ENCODE measurements at regions not wholly inside any gene's neighbourhood (a gene's known extent, or its start where the extent isn't known, plus 50 kb on each side); places are given as distances from the start of the nearest gene placed in this dataset.

GRCh38 chr2:128368437-128369107 is 49.9 kb upstream of the HS6ST1 start:
- no peak for DNase-seq

GRCh38 chr2:128369108-128369555 is 50.5 kb upstream of the HS6ST1 start:
- DNase-seq: no peak

GRCh38 chr2:128369602-128370467 is 51.2 kb upstream of the HS6ST1 start:
- DNase-seq: no peak

- DNase-seq: no peak
These were observed 52.0 kb upstream of the HS6ST1 start for GRCh38 chr2:128370468-128371247.

- DNase-seq: no peak
These were observed 52.6 kb upstream of the HS6ST1 start for GRCh38 chr2:128371248-128371630.

GRCh38 chr2:128371648-128372345 is 53.1 kb upstream of the HS6ST1 start:
- DNase-seq: no peak

GRCh38 chr2:128372621-128373341 is 54.1 kb upstream of the HS6ST1 start:
- no peak for DNase-seq

- no peak for DNase-seq
These were observed 54.9 kb upstream of the HS6ST1 start for GRCh38 chr2:128373451-128374000.

GRCh38 chr2:128374001-128374710 is 55.5 kb upstream of the HS6ST1 start:
- DNase-seq: no peak

- DNase-seq: no peak
These were observed 56.2 kb upstream of the HS6ST1 start for GRCh38 chr2:128374711-128375413.

- DNase-seq: no peak
These were observed 56.8 kb upstream of the HS6ST1 start for GRCh38 chr2:128375454-128375853.

- DNase-seq: no peak
These were observed 57.8 kb upstream of the HS6ST1 start for GRCh38 chr2:128376241-128377041.

- no peak for DNase-seq
These were observed 58.6 kb upstream of the HS6ST1 start for GRCh38 chr2:128377071-128377910.

- DNase-seq: no peak
These were observed 59.8 kb upstream of the HS6ST1 start for GRCh38 chr2:128378231-128379020.

- DNase-seq: peak; percentile 40
These were observed 60.6 kb upstream of the HS6ST1 start for GRCh38 chr2:128379021-128380015.

Data from NCI-H510A treated with DMSO at 0.1 percent for 48 hours (cell line).